A673 (cell line): ENCODE measurements at regions not wholly inside any gene's neighbourhood (a gene's known extent, or its start where the extent isn't known, plus 50 kb on each side); places are given as distances from the start of the nearest gene placed in this dataset.

ENCODE experiments used
- BruUV-seq: library from RNA; stranded (reverse); fragments of 400-500 nt; replicated peaks from 2 replicates; lab custom pipeline; 2021; lab: Mats Ljungman, UMichigan
- CTCF ChIA-PET: fragments of 300-600 bp; sonication (Branson Sonifier 250); formaldehyde crosslinking; loops from one replicate; lab custom pipeline; 2022; ENCODE audit warnings: antibody characterized with exemption; lab: Charles Lee
- POLR2A ChIA-PET: fragments of 300-600 bp; sonication (Branson Sonifier 250); formaldehyde crosslinking; loops from one replicate; lab custom pipeline; 2022; ENCODE audit warnings: antibody characterized with exemption; ENCODE audit not compliant: low non-redundant PET; lab: Charles Lee
- DNase-seq: peaks from one replicate; pipeline ENCODE4 v3.0.0-alpha.2; 2015; ENCODE audit warnings: low spot score
- H3K27ac ChIP-seq: fragments of 200-600 bp; sonication (generic); 2 replicates; pipeline ENCODE4 v1.5.1; 2016; ENCODE audit warnings: mixed run types, low read depth, mild to moderate bottlenecking, mixed read lengths, antibody characterized with exemption, low read length; ENCODE audit not compliant: poor library complexity, severe bottlenecking
- H3K27me3 ChIP-seq: fragments of 200-600 bp; sonication (generic); replicated peaks from 2 replicates; pipeline ENCODE4 v1.6.1; 2017; ENCODE audit warnings: mixed run types, low read depth, mild to moderate bottlenecking, mixed read lengths, antibody characterized with exemption, low read length; ENCODE audit not compliant: insufficient read depth, poor library complexity
- H3K36me3 ChIP-seq: fragments of 200-600 bp; sonication (generic); 2 replicates; pipeline ENCODE4 v1.6.1; 2016; ENCODE audit warnings: mixed run types, mild to moderate bottlenecking, mixed read lengths, antibody characterized with exemption, low read length; ENCODE audit not compliant: insufficient read depth, poor library complexity, severe bottlenecking
- H3K4me1 ChIP-seq: fragments of 200-600 bp; sonication (generic); 2 replicates; pipeline ENCODE4 v1.6.1; 2017; ENCODE audit warnings: mixed run types, mild to moderate bottlenecking, mixed read lengths, antibody characterized with exemption, low read length; ENCODE audit not compliant: insufficient read depth, poor library complexity, severe bottlenecking
- H3K4me3 ChIP-seq: fragments of 200-600 bp; sonication (generic); 2 replicates; pipeline ENCODE4 v1.5.1; 2016; ENCODE audit warnings: low read depth, mixed run types, mild to moderate bottlenecking, mixed read lengths, low read length; ENCODE audit not compliant: poor library complexity, severe bottlenecking
- H3K9me3 ChIP-seq: fragments of 200-600 bp; sonication (generic); 2 replicates; pipeline ENCODE4 v1.6.1; 2016; ENCODE audit warnings: mixed run types, low read depth, mild to moderate bottlenecking, mixed read lengths, antibody characterized with exemption, low read length; ENCODE audit not compliant: poor library complexity, severe bottlenecking
- CTCF ChIP-seq: fragments of 300-800, 200-600 bp; sonication (generic); conservative IDR thresholded peaks from 2 replicates; pipeline ENCODE4 v1.5.1; 2017; ENCODE audit warnings: low read depth, mild to moderate bottlenecking, antibody characterized with exemption, low read length, moderate library complexity, mixed read lengths
- EZH2 ChIP-seq: fragments of 200-600 bp; sonication (generic); IDR thresholded peaks from 2 replicates; pipeline ENCODE4 v1.6.1; 2017; ENCODE audit warnings: borderline replicate concordance, low read depth, mild to moderate bottlenecking, mixed read lengths, antibody characterized with exemption, low read length; ENCODE audit not compliant: poor library complexity, severe bottlenecking
- intact Hi-C: fragments of 100-400 bp; cut with micrococcal nuclease; formaldehyde crosslinking; loops from one replicate; pipeline ENCODE4 v1.10.0; 2022; ENCODE audit not compliant: unreplicated experiment

- DNase-seq: no peak
- Histone ChIP-seq H3K9me3 (no peaks in the 10 kb centered on the region), H3K27ac (no peak overlapping the region), H3K4me1 (no peaks in the 10 kb centered on the region), H3K4me3 (no peak overlapping the region), H3K36me3 (no peaks in the 10 kb centered on the region), H3K27me3 (no peaks in the 10 kb centered on the region)
- TF ChIP-seq CTCF (no peak), EZH2 (no peak)
- POLR2A ChIA-PET: no interaction called here
- CTCF ChIA-PET: no interaction called here
- intact Hi-C loops: no loop called here
- BruUV-seq: no TSS peak
Measured at GRCh38 chr21:23119491-23119890, 2121.3 kb downstream of the NCAM2 start.

- no TSS peak for BruUV-seq
- no peak for DNase-seq
- ChIA-PET POLR2A (no interaction called here), CTCF (no interaction called here)
- intact Hi-C loops: loop anchor here (10.0 kb wide), 1 partner anchor 57 kb away; no protein-coding TSS in a partner anchor
- Histone ChIP-seq H3K4me1 (no peaks in the 10 kb centered on the region), H3K27ac (no peak overlapping the region), H3K9me3 (no peaks in the 10 kb centered on the region), H3K4me3 (no peak overlapping the region), H3K27me3 (no peaks in the 10 kb centered on the region), H3K36me3 (no peaks in the 10 kb centered on the region)
- no peak for TF ChIP-seq EZH2
- no peak for TF ChIP-seq CTCF
Measured at GRCh38 chr21:23127973-23128372, 2129.8 kb downstream of the NCAM2 start.

GRCh38 chr21:23130308-23130707 is 2132.1 kb downstream of the NCAM2 start:
- Histone ChIP-seq H3K27ac (no peak overlapping the region), H3K4me3 (no peak overlapping the region), H3K36me3 (no peaks in the 10 kb centered on the region), H3K27me3 (no peaks in the 10 kb centered on the region), H3K9me3 (no peaks in the 10 kb centered on the region), H3K4me1 (no peaks in the 10 kb centered on the region)
- BruUV-seq: no TSS peak
- CTCF ChIA-PET: no interaction called here
- intact Hi-C loops: no loop called here
- TF ChIP-seq CTCF: no peak
- TF ChIP-seq EZH2: no peak
- no peak for DNase-seq
- POLR2A ChIA-PET: no interaction called here
